ENCODE measurements at regions not wholly inside any gene's neighbourhood (a gene's known extent, or its start where the extent isn't known, plus 50 kb on each side); places are given as distances from the start of the nearest gene placed in this dataset.

- no peak for DNase-seq
These were observed 348.0 kb downstream of the GPD2 start for GRCh38 chr2:156784020-156784701.

DNA sequence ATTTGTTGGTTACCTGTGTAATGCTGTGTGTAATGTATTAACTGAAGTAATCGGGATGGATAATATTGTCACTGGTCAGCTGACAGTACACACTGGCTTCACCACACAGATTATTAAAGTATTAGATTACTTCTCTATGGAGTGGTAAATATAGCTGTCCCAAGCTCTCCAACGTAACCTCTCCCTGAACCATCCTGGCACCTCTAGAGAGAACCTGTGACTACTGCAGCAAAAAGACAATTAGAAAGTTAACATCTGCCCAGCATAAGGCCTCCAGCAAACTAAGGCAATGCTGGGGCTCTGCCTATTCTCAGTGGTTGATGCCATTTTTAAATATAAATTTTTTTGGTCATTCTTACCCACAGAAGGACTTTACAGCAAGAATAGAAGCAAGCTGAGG lies 351.3 kb downstream of the GPD2 start:
- no peak for DNase-seq

DNA sequence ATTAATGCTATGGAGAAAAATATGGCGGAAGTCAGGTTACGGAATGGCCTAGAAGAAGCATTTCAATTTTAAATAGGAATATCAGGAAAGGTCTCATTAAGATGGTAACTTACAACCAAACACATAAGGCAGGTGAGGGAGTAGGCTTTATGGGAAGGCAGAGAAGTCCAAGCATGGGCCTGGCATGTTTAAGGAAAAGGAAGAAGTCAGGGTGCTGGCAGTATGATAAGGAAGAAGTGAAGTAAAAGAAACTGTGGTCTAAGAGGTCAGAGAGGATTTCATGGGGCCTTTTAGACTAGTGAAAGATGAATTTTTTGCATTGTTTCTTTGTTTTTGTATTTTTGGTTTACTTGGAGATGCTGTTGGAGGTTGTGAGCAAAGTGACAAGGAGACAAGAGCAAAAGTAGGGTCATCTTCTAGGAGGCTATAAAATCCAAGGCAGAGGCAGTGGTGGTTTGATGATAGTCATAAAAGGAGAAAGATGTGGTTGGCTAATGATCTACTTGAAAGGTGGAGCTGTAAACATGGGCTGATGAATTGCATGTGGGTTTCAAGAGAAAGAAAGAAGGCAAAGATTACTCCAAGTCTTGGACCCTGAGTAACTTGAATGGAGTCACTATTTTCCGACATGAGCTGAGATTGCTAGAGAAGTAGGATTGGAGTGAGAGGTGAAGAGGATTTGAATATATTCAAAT lies 354.3 kb downstream of the GPD2 start:
- DNase-seq, result no peak

- no peak for DNase-seq
These were observed 356.2 kb downstream of the GPD2 start for GRCh38 chr2:156792242-156792840.

- DNase-seq, result no peak
These were observed 361.7 kb downstream of the GPD2 start for GRCh38 chr2:156797832-156798231.

DNA sequence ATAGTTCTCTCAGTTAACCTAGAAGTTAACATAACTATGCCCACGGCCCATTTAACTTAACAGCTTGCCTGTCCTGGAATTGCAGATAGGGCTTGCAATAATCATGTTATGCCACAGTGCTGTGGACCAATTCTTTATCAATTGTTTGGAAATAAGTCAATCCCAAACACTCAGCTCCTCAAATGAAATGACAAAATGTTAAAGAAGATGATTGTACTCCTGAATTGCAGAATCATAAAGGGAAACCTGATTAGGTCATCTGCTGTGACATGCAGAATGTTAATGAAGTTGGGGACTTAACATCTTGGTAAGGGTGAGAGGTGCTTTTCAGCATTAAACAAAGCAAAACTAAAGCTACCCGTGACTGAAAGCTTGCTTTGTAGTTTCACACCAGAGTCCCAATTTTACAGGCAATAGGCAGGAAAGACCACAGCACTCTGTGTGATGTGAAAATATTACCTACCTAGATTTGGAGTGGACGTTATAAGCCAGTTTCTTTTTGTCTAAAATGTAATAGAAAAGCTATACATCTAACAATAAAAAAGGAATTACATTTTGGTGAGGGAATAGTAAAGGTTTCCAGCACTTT lies 364.0 kb downstream of the GPD2 start:
- no peak for DNase-seq

GRCh38 chr2:156800781-156801361 lies 364.7 kb downstream of the GPD2 start:
- DNase-seq, result no peak

GRCh38 chr2:156803243-156803642 lies 367.1 kb downstream of the GPD2 start:
- no peak for DNase-seq

- no peak for DNase-seq
These were observed 367.8 kb downstream of the GPD2 start for GRCh38 chr2:156803967-156804366.

- no peak for DNase-seq
These were observed 373.9 kb downstream of the GPD2 start for GRCh38 chr2:156810094-156810493.

DNA sequence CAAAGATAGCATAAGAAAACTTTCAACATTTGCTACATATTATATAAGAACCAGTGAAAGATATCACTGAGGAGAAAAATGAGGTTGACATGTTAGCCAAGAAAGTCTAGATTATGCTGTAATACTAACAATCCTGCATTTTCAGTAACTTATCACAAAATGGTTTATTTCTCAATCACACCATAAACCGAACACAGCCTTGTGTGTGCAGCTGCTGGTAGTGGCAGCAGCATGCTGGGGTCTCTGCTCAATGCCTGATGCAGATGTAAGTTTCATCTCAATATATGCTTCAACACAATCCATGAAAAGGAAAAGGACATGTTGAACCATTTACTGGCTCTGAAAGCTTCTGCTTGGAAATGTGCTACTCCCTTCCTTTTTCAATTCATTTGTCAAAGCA lies 376.3 kb downstream of the GPD2 start:
- DNase-seq, result no peak

GRCh38 chr2:156817430-156817829 lies 381.3 kb downstream of the GPD2 start:
- no peak for DNase-seq

DNA sequence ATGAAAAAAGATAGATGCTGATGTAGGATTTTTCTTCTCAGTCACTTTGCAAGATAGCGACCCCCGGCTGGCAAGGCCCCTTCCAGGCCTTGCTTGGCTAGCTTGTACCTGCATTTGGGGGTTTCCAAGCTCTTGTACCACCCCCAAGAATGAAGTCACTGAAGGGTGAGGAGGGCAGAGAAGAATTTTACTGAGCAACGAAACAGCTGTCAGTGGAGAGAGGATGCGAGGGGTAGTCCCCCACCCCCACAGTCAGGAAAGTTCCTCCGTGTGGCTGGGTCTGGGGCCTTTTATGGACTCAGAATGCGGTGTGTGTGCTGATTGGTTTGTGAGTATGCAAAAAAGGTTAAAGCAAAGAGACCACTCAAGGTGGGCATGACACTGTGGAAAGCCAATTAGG lies 382.0 kb downstream of the GPD2 start:
- no peak for DNase-seq

GRCh38 chr2:156818944-156819343 lies 382.8 kb downstream of the GPD2 start:
- DNase-seq, result no peak

GRCh38 chr2:156826341-156826933 lies 390.3 kb downstream of the GPD2 start:
- no peak for DNase-seq

- no peak for DNase-seq
These were observed 398.3 kb downstream of the GPD2 start for GRCh38 chr2:156834431-156834830.

- DNase-seq, result no peak
These were observed 401.6 kb downstream of the GPD2 start for GRCh38 chr2:156837635-156838370.

DNA sequence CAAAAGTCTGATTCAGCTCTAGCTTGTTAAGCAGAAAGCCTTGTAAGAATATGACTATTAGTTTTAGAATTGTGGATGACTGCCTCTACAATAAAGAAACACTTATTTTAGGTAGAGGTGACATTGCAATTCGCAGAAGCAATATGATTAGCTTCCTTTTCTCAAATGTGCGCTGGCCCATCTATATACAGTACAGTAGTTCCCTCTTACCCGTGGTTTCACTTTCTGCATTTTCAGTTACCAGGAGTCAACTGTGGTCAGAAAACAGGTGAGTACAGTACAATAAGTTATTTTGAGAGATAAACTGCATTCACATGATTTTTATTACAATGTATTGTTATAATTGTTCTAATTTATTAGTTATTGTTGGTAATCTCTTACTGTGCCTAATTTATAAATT lies 405.1 kb downstream of the GPD2 start:
- DNase-seq, result no peak

GRCh38 chr2:156845806-156846558 lies 409.8 kb downstream of the GPD2 start:
- no peak for DNase-seq

GRCh38 chr2:156852210-156852609 lies 405.3 kb upstream of the GALNT5 start:
- no peak for DNase-seq

DNA sequence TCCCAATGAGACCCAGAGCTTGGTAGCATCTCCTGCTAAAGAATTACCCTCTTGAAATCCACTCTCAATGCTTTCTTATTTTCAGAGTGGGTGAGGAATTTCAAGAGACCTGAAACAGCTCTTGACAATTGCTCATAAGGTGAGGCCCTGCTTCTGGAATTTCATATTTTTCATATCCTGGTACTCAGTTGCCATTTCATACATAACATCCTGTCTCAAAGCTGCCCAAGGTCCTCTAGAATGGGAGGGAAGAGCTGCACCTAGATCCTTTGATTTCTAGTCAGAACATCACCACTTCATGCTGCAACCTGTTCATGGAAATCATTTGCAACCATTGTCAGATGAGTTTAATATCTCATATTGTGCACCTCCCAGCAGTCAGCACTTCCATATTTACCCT lies 404.8 kb upstream of the GALNT5 start:
- DNase-seq, result no peak

GRCh38 chr2:156864325-156864724 lies 393.2 kb upstream of the GALNT5 start:
- no peak for DNase-seq
